Ishikawa (cell line): ENCODE measurements at regions not wholly inside any gene's neighbourhood (a gene's known extent, or its start where the extent isn't known, plus 50 kb on each side); places are given as distances from the start of the nearest gene placed in this dataset.

ENCODE experiments used
- CEBPB ChIP-seq: IDR thresholded peaks from 2 replicates; pipeline ENCODE4 v1.6.1; 2012
- CREB1 ChIP-seq: IDR thresholded peaks from 2 replicates; pipeline ENCODE4 v1.6.1; 2012; ENCODE audit warnings: low read depth
- EGR1 ChIP-seq: IDR thresholded peaks from 2 replicates; pipeline ENCODE4 v1.6.1; 2012
- EP300 ChIP-seq: IDR thresholded peaks from 2 replicates; pipeline ENCODE4 v1.6.1; 2012; ENCODE audit warnings: borderline replicate concordance
- FOXM1 ChIP-seq: IDR thresholded peaks from 2 replicates; pipeline ENCODE4 v1.6.1; 2012; ENCODE audit warnings: low read depth, borderline replicate concordance
- MAX ChIP-seq: IDR thresholded peaks from 2 replicates; pipeline ENCODE4 v1.6.1; 2012
- NFIC ChIP-seq: IDR thresholded peaks from 2 replicates; pipeline ENCODE4 v1.6.1; 2012
- RAD21 ChIP-seq: IDR thresholded peaks from 2 replicates; pipeline ENCODE4 v1.6.1; 2012; ENCODE audit warnings: low read depth
- REST ChIP-seq: IDR thresholded peaks from 2 replicates; pipeline ENCODE4 v1.6.1; 2012; ENCODE audit warnings: low read depth, mild to moderate bottlenecking
- TAF1 ChIP-seq: IDR thresholded peaks from 2 replicates; pipeline ENCODE4 v1.6.1; 2012; ENCODE audit warnings: low read depth, mild to moderate bottlenecking
- USF1 ChIP-seq: IDR thresholded peaks from 2 replicates; pipeline ENCODE4 v1.6.1; 2012
- YY1 ChIP-seq: IDR thresholded peaks from 2 replicates; pipeline ENCODE4 v1.6.1; 2012; ENCODE audit warnings: low read depth

GRCh38 chr14:65986041-65986440 lies 500.1 kb upstream of the CCDC196 start:
- TF ChIP-seq NFIC, result no peak
- no peak for TF ChIP-seq REST
- TF ChIP-seq RAD21, result no peak
- TF ChIP-seq MAX, result no peak
- no peak for TF ChIP-seq TAF1
- no peak for TF ChIP-seq EP300
- no peak for TF ChIP-seq EGR1
- no peak for TF ChIP-seq USF1
- TF ChIP-seq FOXM1, result no peak
- no peak for TF ChIP-seq CEBPB
- TF ChIP-seq CREB1, result no peak
- TF ChIP-seq YY1, result no peak
